ENCODE measurements at regions not wholly inside any gene's neighbourhood (a gene's known extent, or its start where the extent isn't known, plus 50 kb on each side); places are given as distances from the start of the nearest gene placed in this dataset.
"Not testable (repeated sequence)": the region's sequence is repeated elsewhere in the genome, so short reads cannot be mapped to it uniquely, and the experiment has no call there.

DNA sequence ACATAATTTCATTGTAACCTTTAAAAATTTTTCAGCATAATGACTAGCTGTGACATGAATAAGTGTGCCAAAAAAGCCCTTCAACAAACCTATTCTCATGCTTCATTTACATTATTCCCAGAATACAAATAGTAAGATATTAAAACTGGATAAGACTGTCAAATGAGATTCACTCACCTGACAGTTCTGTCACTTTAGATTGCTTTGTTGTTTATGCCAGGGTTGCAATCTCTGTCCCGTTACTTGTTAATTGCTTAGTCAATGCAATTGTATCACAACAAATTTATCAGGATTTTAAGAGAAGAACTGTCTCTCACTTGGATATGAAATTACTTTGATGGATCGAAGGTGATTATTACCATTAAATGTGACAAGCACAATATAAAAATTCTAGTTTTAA, 616.0 kb upstream of the IGFBP7 start:
- DNase-seq (ENCODE audit: low read depth in 2 of 2) = no peak
- TF ChIP-seq, protein P1, sequence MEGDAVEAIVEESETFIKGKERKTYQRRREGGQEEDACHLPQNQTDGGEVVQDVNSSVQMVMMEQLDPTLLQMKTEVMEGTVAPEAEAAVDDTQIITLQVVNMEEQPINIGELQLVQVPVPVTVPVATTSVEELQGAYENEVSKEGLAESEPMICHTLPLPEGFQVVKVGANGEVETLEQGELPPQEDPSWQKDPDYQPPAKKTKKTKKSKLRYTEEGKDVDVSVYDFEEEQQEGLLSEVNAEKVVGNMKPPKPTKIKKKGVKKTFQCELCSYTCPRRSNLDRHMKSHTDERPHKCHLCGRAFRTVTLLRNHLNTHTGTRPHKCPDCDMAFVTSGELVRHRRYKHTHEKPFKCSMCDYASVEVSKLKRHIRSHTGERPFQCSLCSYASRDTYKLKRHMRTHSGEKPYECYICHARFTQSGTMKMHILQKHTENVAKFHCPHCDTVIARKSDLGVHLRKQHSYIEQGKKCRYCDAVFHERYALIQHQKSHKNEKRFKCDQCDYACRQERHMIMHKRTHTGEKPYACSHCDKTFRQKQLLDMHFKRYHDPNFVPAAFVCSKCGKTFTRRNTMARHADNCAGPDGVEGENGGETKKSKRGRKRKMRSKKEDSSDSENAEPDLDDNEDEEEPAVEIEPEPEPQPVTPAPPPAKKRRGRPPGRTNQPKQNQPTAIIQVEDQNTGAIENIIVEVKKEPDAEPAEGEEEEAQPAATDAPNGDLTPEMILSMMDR (IDR thresholded peaks at IDR 0.05; ENCODE audit: low read depth, low read length) = no peak
- H3K4me3 ChIP-seq (replicated peaks in 1 of 2; ENCODE audit: low read depth in 2 of 2, low read length in 2 of 2) = no peak overlapping the region

DNA sequence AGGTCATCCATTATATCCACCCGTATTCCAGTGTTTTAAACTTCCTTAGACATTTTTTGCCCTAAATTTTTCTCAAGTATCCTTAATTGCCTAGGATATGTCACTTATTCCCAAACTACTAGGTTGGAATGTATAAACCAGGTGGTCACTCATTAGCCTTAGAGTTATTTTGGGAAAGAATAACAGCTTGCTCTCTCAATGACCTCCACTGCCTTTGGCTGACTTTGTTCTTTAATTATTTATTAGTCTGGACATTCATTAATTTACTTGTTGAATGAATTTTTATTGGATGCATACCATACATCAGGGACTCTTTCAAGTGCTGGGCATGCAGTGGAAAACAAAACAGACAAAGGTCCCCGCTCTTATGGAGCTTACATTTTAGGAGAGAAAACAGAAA, 609.3 kb upstream of the IGFBP7 start:
- TF ChIP-seq, protein P1 (IDR thresholded peaks at IDR 0.05; ENCODE audit: low read depth, low read length) = no peak
- H3K4me3 ChIP-seq (replicated peaks in 1 of 2; ENCODE audit: low read depth in 2 of 2, low read length in 2 of 2) = no peak overlapping the region
- no peak for DNase-seq (ENCODE audit: low read depth in 2 of 2)

DNA sequence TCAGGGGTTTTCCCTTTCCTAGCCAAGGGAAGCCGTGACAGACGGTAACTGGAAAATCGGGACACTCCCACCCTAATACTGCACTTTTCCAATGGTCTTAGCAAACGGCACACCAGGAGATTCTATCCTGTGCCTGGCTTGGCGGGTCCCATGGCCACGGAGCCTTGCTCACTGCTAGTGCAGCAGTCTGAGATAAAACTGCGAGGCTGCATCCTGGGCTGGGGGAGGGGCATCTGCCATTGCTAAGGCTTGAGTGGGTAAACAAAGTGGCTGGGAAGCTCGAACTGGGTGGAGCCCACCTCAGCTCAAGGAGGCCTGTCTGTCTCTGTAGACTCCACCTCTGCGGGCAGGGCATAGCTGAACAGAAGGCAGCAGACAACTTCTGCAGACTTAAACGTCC, 604.1 kb upstream of the IGFBP7 start:
- DNase-seq (ENCODE audit: low read depth in 2 of 2); H3K4me3 ChIP-seq (replicated peaks in 1 of 2; ENCODE audit: low read depth in 2 of 2, low read length in 2 of 2): not testable (repeated sequence)

DNA sequence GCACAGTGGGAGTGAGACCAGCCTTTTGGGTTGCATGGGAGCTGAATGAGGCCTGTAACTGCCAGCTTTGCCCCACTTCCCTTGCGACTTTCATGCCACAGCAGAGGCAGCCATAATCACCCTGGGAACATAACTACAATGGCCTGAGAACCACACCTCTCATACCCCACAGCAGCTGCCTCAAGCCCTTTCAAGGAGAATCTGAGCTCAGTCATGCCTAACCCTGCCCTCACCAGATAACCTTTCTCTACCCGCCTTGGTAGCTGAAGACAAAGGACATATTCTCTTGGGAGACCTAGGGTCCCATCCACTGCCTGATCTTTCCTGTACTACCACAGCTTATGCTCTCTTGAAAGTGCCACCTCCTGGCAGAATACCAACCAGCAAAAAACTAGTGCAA, 599.9 kb upstream of the IGFBP7 start:
- H3K4me3 ChIP-seq (replicated peaks in 1 of 2; ENCODE audit: low read depth in 2 of 2, low read length in 2 of 2) = no peak overlapping the region
- TF ChIP-seq, protein P1 (IDR thresholded peaks at IDR 0.05; ENCODE audit: low read depth, low read length) = no peak
- DNase-seq (ENCODE audit: low read depth in 2 of 2) = no peak

DNA sequence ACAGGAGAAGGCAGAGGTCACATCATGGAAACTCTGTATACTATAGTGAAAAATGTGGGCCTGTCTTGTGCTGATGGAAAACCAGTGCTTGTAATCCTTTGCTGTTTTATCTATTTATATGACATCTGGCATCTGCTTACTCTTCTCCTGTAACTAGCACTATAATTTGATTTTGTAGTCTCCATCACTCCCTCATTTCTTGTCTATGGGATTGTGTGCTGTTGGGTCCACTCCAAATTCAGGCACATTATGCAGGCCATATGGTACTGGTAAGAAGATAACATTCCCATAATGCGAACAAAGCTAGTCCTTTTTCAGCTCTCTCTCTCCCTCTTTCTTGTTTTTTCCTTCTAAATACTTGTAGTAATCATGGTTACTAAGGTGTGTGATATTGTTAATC, 581.2 kb upstream of the IGFBP7 start:
- TF ChIP-seq, protein P1 (IDR thresholded peaks at IDR 0.05; ENCODE audit: low read depth, low read length) = no peak
- no peak overlapping the region for H3K4me3 ChIP-seq (replicated peaks in 1 of 2; ENCODE audit: low read depth in 2 of 2, low read length in 2 of 2)
- no peak for DNase-seq (ENCODE audit: low read depth in 2 of 2)

DNA sequence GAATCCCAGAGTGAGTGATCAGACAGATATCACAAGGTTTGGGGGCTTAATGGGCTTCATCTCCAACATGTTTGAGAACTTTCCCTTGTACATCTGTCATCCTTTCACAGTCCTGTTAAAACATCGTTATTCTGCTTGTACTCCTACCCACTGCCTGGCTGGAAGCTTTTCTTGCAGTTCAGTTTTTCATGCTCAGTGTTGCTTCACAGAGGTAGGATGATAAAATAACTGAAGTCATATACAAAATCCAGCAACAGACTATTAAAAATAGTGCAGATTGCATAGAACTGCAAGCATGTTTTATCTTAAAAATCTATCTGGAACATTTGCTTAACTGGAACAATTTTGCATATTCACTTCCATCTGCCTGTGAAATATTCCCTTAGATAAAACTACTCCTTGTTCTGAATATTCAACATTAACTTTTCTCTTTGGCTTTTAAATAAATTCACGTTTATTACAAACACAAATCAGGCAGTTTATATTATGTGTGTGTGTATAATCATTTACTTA, 579.6 kb upstream of the IGFBP7 start:
- TF ChIP-seq, protein P1 (IDR thresholded peaks at IDR 0.05; ENCODE audit: low read depth, low read length) = no peak

DNA sequence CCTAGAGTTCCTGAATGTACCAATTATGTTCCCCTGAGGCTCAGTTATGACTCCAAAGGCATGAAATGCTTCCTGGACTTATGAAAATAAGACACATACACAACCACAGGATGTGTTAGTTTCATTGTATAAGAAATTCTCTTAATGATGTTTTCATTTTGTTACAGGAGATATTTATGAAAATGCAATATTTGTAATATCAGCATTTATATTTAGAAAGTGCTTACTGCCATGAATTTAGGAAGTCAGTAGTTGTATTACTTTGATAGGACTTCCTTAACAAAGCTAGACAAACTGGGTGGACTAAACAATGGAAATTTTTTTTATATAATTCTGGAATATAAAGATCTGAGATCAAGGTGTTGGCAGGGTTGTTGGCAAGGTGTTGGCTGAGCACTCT, 572.1 kb upstream of the IGFBP7 start:
- H3K4me3 ChIP-seq (replicated peaks in 1 of 2; ENCODE audit: low read depth in 2 of 2, low read length in 2 of 2) = no peak overlapping the region
- TF ChIP-seq, protein P1 (IDR thresholded peaks at IDR 0.05; ENCODE audit: low read depth, low read length) = no peak
- no peak for DNase-seq (ENCODE audit: low read depth in 2 of 2)

More for the DNA sequence above, 579.6 kb upstream of the IGFBP7 start:
- no peak overlapping the region for H3K4me3 ChIP-seq (replicated peaks in 1 of 2; ENCODE audit: low read depth in 2 of 2, low read length in 2 of 2)
- no peak for DNase-seq (ENCODE audit: low read depth in 2 of 2)

Data from cardiac fibroblast (primary cell).